NCI-H1436 (cell line): ENCODE measurements at regions not wholly inside any gene's neighbourhood (a gene's known extent, or its start where the extent isn't known, plus 50 kb on each side); places are given as distances from the start of the nearest gene placed in this dataset.

Experiments used
- DNase-seq: peaks from one replicate; lab custom pipeline; 2025; lab: John Stamatoyannopoulos, UW

DNA sequence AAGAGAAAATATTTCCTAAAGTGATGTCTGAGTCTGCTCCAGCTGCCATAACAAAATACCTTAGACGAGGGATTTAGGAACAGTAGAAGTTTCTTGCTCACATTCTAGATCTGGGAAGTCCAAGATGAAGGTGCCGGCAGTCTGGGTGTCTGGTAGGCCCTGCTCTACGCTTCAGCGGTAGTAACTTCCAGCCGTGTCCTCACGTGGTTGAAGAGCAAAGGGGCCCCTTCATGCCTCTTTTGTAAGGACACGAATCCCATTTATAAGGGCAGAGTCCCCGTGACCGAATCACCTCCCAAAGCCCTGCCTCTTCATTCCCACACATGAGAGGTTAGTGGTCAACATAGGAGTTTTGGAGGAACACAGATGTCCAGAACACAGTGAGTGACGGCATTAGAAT lies 52.2 kb upstream of the INPP5A start:
- no peak for DNase-seq

DNA sequence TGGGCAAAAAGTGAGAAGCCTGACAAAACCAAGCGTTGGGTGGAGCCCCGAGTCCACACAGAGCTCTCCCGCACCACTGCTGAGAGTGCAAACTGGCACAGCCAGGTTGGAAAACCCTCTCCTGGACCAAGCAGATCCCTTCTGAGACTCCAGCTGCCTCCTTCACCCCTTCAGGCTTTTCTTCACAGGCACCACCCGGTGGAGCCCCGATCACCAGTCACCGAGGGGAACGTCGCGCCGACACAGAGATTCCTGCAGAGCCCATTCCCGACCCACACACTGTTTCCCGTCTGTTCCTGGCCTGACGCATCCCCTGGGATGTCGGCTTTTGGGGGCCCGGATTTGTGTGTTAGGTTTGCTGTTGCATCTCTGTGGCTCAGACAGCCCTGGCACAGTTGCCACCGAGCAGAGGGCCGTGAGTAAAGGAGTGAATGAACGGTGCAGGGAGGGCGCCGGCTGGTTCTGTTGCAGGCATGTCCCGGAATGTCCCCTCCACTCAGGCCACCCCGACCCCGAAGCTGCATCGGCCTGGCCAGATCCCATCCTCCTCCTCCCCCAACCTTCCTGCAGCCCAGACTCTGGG lies 51.0 kb upstream of the INPP5A start:
- DNase-seq, result no peak

DNA sequence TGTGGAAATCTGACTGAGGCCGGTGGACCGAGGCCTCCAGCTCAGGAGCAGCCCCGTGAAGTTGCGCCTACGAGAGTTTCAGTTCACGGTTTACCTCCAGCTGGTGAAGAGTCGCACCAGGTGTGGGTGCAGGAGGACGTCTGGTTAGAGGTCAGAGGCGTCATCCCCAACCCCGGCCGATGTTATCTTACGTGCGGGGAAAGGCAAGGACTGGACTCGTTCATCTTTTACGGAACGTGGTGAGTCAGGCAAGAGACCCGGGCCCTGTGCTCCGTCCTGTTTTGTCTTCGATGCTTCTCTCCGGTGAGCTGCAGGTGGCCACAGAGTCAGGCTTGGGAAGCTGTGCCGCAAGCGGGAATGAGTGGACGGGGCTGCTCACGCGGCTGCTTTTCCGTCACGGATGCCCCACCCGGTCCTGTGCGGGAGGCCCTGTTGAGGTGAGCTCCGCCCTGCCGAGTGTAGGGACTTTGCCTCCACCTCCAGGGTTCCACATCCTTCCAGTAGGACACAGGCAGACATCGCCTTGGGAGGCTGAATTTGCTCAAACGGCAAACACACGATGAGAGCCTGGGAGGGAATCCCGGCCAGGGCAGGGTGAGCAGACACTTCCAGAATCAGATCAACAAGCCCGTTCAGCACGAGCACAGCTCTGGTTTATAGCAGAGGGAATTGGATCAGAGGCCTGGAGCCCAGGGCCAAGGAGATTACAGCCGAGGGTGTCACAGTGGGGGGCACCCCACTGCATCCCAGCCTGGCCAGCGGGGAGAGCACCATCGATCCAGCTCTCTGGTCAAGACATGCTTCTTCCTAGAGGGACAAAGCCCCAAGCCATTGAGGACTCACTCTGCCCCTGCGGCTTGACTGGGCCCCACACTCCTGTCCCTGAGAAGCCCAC lies 50.1 kb upstream of the INPP5A start:
- no peak for DNase-seq
